H7 (cell line): ENCODE measurements at regions not wholly inside any gene's neighbourhood (a gene's known extent, or its start where the extent isn't known, plus 50 kb on each side); places are given as distances from the start of the nearest gene placed in this dataset.
"Not testable (repeated sequence)": the region's sequence is repeated elsewhere in the genome, so short reads cannot be mapped to it uniquely, and the experiment has no call there.

ENCODE experiments used
- DNase-seq: peaks from one replicate; pipeline ENCODE4 v3.0.0; 2012
- H3K27me3 ChIP-seq: 2 replicates; pipeline ENCODE4 v1.6.0; 2011; ENCODE audit warnings: mild to moderate bottlenecking, low read length; ENCODE audit not compliant: control insufficient read depth, insufficient read depth
- H3K36me3 ChIP-seq: replicated peaks from 2 replicates; pipeline ENCODE4 v1.5.1; 2011; ENCODE audit warnings: low read length; ENCODE audit not compliant: control insufficient read depth, insufficient read depth
- H3K4me3 ChIP-seq: 2 replicates; pipeline ENCODE4 v1.5.1; 2011; ENCODE audit warnings: low read depth, mild to moderate bottlenecking, control low read depth, low read length, moderate library complexity; ENCODE audit not compliant: insufficient read depth

DNA sequence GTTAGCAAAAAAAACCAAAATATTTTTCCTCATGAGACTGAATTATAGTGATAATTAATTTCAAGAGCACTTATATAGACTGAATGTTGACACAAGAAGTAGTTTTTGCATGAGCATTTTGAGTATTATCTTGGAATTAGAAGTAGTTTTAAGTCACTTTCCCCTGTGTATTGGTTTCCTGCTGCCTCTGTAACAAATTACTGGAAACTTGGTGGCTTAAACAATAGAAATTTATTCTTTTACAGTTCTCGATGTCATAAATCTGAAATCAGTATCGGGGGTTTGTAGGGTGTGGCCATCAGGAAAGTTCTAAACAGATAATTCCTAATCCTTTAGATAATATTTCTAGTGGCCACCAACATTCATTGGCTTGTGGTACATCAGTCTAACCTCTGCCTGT lies 957.8 kb downstream of the LTN1 start:
- not testable (repeated sequence) for H3K27me3 ChIP-seq, DNase-seq, H3K36me3 ChIP-seq, H3K4me3 ChIP-seq

DNA sequence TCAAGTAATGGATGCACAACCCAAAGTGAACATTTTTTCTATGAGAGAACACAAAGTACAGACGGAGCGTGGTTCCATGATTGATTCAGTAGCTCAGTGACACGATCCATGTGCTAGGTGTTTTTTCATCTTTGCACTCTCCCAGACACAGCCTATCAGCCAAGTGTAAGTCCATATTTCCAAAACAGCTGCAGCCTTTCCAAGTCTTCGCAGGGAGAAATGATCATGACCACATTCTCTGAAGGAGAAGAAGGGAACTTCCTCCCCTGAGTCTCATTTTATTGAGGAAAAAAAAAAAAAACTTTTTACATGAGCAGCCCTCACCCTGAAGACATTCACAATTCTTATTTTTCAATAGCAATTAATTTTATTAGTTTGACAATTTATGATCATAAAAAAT lies 958.3 kb downstream of the LTN1 start:
- H3K36me3 ChIP-seq, DNase-seq, H3K27me3 ChIP-seq, H3K4me3 ChIP-seq: not testable (repeated sequence)

- not testable (repeated sequence) for DNase-seq, H3K27me3 ChIP-seq, H3K4me3 ChIP-seq, H3K36me3 ChIP-seq
These were observed 960.0 kb downstream of the LTN1 start for GRCh38 chr21:28032652-28033051.

DNA sequence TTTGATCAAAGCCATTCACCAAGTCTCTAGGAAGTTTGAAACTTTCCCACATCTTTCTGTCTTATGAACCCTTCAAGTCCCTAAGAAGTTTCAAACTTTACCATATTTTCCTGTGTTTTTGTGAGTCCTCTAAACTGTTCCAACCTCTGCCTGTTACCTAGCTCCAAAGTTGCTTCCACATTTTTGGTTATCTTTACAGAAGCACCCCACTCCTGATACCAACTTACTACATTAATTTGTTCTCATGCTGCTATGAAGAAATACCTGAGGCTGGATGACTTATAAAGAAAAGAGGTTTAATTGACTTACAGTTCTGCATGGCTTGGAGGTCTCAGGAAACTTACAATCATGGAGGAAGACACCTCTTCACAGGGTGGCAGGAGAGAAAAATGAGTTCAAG lies 961.6 kb downstream of the LTN1 start:
- H3K4me3 ChIP-seq, DNase-seq, H3K36me3 ChIP-seq, H3K27me3 ChIP-seq: not testable (repeated sequence)

- Histone ChIP-seq H3K4me3 (no peak overlapping the region), H3K27me3 (no peaks in the 10 kb centered on the region), H3K36me3 (no peaks in the 10 kb centered on the region)
- no peak for DNase-seq
These were observed 967.6 kb downstream of the LTN1 start for GRCh38 chr21:28025111-28025510.

DNA sequence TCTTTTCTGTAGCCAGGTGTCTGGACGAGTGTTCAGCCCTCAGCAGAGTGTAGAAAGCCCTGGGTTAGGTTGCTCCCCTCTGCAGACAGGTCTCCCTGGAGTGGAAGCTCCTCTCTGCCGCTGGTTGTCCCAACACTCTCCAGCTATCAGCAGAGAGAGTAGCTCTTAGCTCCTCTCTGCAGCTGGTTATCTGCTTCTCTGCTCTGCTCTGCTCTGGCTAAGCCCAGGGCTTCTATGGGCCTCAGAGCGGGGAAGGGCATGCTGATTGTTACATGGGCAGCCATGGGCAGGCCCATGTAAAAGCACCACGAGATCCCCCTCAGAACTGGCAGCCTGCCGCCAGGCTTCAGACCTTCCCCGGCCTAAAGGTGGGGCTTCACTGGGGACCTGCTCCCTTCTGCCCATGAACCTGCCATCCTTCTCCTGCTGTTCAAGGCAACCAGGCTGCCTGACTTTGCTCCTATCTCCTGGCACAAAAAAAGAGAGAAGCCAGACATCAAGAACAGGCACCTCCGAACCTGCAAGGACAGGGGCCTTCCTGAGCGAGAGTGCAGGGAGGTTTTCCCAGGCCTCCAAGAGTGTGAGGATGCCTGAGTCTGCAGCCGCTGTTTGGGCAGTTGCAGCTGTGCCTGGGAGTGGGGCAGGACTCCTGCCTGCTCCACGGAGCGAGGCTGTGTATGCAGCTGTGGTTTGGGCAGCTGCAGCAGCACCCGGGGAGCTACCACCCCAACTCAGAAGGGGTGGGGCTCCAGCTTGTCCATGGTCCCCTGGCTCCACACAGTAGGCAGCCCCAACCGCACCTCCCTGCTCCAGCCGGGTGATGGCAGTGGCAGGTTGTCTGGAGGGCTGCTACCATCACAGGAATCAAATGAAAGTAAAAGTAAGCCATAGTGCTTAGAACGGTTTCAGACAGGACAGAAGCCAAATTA lies 973.7 kb downstream of the LTN1 start:
- peak; percentile 3 for DNase-seq
- no peaks in the 10 kb centered on the region for H3K27me3 ChIP-seq
- H3K4me3 ChIP-seq = no peak overlapping the region
- H3K36me3 ChIP-seq = no peaks in the 10 kb centered on the region

DNA sequence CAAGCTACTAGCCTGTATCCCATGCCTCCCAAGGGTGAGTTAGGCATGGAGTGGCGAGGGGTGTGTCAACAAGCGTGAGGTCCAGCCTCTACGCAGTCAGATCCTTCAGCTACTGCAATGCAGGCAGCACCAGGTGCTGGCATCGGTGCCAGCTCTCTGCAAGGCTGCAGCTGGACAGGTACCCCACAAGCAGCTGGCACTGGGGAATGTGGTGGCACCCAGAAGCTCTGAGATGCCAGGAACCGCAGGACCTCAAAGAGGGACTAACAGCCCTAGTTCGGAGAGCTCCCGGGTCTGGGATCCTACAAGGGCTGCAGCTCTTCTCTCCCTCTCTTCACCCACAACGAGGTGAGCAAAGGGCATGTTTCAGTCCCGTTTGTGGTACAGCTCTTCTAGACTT lies 974.5 kb downstream of the LTN1 start:
- Histone ChIP-seq H3K36me3 (no peaks in the 10 kb centered on the region), H3K27me3 (no peaks in the 10 kb centered on the region), H3K4me3 (no peak overlapping the region)
- DNase-seq = no peak

DNA sequence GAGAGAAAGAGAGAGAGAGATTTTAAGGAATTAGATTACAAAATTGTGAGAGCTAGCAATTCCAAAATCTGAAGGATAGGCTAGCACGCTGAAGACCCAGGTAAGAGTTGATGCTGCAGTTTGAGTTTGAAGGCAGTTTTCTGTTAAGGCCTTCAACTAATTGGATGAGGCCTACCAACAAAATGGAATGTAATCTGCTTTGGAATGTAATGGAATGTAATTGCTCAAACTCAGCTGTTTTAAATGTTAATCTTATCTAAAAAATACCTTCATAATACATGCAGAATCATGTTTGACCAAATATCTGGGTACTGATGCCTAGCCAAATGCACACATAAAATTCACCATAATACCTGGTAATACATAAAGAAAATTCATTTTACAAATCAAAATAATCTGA lies 976.1 kb downstream of the LTN1 start:
- no peak overlapping the region for H3K4me3 ChIP-seq
- DNase-seq = no peak
- no peaks in the 10 kb centered on the region for H3K36me3 ChIP-seq
- H3K27me3 ChIP-seq = no peaks in the 10 kb centered on the region

GRCh38 chr21:28013123-28013522 lies 979.6 kb downstream of the LTN1 start:
- not testable (repeated sequence) for H3K36me3 ChIP-seq, DNase-seq, H3K4me3 ChIP-seq, H3K27me3 ChIP-seq

DNA sequence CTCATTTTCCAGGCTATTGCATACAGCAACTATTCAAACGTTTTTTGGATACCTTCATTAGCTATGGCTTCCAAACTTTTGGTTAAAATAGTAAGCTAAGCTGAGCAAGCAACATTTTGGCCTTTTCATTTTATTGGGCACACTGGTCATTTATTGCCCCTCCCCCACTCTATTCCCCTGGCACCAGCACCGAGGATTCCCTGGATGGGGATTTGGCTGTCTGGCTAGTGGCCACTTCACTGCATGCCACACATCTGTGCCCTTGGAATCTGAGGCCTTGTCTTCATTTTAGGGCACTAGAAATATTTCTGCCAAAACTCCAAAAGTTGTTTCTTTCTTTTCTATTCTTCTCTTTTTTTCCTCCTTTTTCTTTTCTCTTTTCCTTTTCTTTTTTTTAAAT lies 980.7 kb downstream of the LTN1 start:
- not testable (repeated sequence) for DNase-seq, H3K4me3 ChIP-seq, H3K36me3 ChIP-seq, H3K27me3 ChIP-seq

DNA sequence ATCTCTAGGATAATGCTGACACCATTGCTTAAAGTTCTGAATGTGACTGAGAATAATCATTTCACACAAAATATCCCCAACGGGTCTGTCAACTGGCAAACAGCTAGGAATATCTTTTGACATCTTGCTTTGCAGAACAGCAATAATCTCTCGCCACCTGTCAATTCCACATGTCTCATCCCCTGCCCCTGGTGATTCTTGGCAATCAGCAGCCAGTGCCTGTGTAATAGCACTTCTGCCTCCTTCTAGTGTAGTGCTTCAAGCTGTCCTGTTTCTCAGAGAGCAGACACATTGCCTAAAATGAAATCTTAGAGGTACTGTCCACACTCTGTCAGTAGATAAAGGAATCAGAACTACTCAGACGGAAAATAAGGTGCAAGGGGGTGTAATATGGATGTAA lies 984.4 kb downstream of the LTN1 start:
- H3K4me3 ChIP-seq, H3K27me3 ChIP-seq, H3K36me3 ChIP-seq, DNase-seq: not testable (repeated sequence)

- H3K4me3 ChIP-seq, H3K36me3 ChIP-seq, DNase-seq, H3K27me3 ChIP-seq: not testable (repeated sequence)
These were observed 989.0 kb downstream of the LTN1 start for GRCh38 chr21:28003627-28004026.

DNA sequence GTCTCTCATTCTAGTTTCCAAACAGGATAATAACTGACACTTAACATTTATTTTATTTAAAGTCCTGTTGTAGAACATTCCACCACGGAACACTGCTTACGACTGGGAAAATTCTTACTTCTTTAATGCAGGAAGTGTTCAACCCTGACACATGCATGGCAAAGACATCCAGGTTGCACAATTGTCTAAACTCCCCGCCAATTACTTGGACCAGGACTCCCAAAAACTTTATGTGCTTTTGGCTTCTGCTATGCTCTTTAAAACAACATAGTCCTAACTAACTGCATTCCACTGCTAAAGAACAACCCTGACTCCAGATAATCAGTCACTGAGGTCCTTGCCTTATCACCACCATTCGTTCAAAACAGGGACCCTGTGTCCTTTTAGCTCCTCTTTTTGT lies 995.8 kb downstream of the LTN1 start:
- H3K27me3 ChIP-seq, DNase-seq, H3K36me3 ChIP-seq, H3K4me3 ChIP-seq: not testable (repeated sequence)

DNA sequence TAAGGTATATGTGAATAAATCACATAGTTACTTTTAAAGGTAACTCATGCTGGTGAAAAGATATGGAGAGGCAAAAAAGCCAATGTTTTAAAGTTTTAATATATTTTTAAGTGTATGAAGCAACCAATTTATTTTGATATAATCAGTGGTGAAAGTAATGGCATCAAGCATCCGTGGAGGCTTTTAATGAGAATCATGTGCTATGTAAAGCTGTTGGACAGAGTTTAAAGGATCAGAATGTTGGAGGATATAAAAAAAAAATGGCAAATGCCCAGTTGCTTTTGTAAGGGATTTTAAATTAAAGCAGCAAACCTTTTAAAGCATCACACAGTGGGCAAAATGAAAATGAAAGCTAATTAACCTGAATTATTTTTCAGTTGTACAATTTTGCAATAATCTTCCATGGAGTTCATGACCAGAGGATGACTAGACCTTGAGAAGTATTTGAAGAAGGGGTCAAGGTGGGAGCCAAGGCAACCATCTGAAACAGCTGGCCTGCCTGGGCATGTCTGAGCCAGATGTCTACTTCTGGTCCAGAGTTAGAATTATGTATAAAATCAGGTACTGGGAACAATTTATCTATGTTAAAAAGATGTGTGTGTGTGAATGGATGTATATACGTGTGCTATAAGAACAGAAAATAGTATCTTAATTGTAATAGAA lies 1007.9 kb downstream of the LTN1 start:
- H3K4me3 ChIP-seq, DNase-seq, H3K27me3 ChIP-seq, H3K36me3 ChIP-seq: not testable (repeated sequence)

DNA sequence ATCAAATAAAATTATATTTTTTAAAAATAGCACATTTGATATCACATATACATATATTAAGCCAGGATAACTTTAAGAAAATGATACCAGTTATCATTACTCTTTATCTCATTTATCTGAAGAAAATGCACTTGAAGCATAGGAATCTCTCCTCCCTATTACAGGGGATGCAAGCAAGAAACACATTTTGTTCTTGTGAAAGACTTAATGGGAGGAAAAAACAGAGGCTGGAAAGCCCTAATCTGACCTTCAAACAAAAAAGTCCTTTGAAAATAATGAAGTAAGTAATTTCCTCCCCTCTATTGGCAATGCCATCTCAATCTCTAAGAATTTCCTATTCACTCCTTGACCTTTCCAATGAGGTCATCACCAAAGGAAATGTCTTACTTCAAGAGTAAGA lies 1012.6 kb upstream of the ADAMTS5 start:
- H3K4me3 ChIP-seq, DNase-seq, H3K27me3 ChIP-seq, H3K36me3 ChIP-seq: not testable (repeated sequence)
